BLaER1 treated with 17β-estradiol and CSF1 and Interleukin-3, amounts not matched to agents 10 nM and 100 nM (cell line): ENCODE measurements at regions not wholly inside any gene's neighbourhood (a gene's known extent, or its start where the extent isn't known, plus 50 kb on each side); places are given as distances from the start of the nearest gene placed in this dataset.

ENCODE experiments used
- H3K27ac ChIP-seq, 11 experiments: shearing (Covaris generic); formaldehyde crosslinking; 2 replicates each; pipeline ENCODE4 v1.8.1; 2022
- H3K27me3 ChIP-seq, 11 experiments: shearing (Covaris generic); formaldehyde crosslinking; 2 replicates each; pipeline ENCODE4 v1.8.1; 2022
- H3K36me3 ChIP-seq, 11 experiments: shearing (Covaris generic); formaldehyde crosslinking; 2 replicates each; pipeline ENCODE4 v1.8.1; 2022
- H3K4me1 ChIP-seq, 10 experiments: shearing (Covaris generic); formaldehyde crosslinking; 2 replicates each; pipeline ENCODE4 v1.8.1; 2022
- H3K4me2 ChIP-seq, 11 experiments: shearing (Covaris generic); formaldehyde crosslinking; 2 replicates each; pipeline ENCODE4 v1.8.1; 2022
- H3K4me3 ChIP-seq, 10 experiments: shearing (Covaris generic); formaldehyde crosslinking; 2 replicates each; pipeline ENCODE4 v1.8.1; 2022
- H3K9ac ChIP-seq, 11 experiments: shearing (Covaris generic); formaldehyde crosslinking; 2 replicates each; pipeline ENCODE4 v1.8.1; 2022
- H3K9me3 ChIP-seq, 11 experiments: shearing (Covaris generic); formaldehyde crosslinking; replicated peaks in 1 of 11; 2 replicates each; pipeline ENCODE4 v1.8.1; 2022
- H4K20me1 ChIP-seq, 11 experiments: shearing (Covaris generic); formaldehyde crosslinking; 2 replicates each; pipeline ENCODE4 v1.8.1; 2022
- Cebpa-rat ChIP-seq, 11 experiments: shearing (Covaris generic); IDR thresholded peaks; 2 replicates each; pipeline ENCODE4 v1.8.1; 2022

GRCh38 chr6:85191656-85192055 is 258.2 kb upstream of the NT5E start:
- Histone ChIP-seq H3K4me3 (no peak overlapping the region), H3K9me3 (no peaks in the 10 kb centered on the region), H3K4me2 (no peak overlapping the region), H3K27me3 (no peaks in the 10 kb centered on the region), H3K9ac (no peak overlapping the region), H4K20me1 (no peaks in the 10 kb centered on the region), H3K36me3 (no peaks in the 10 kb centered on the region), H3K27ac (no peak overlapping the region), H3K4me1 (no peaks in the 10 kb centered on the region)
- TF ChIP-seq Cebpa-rat (IDR thresholded peaks at IDR 0.05), result no peak

DNA sequence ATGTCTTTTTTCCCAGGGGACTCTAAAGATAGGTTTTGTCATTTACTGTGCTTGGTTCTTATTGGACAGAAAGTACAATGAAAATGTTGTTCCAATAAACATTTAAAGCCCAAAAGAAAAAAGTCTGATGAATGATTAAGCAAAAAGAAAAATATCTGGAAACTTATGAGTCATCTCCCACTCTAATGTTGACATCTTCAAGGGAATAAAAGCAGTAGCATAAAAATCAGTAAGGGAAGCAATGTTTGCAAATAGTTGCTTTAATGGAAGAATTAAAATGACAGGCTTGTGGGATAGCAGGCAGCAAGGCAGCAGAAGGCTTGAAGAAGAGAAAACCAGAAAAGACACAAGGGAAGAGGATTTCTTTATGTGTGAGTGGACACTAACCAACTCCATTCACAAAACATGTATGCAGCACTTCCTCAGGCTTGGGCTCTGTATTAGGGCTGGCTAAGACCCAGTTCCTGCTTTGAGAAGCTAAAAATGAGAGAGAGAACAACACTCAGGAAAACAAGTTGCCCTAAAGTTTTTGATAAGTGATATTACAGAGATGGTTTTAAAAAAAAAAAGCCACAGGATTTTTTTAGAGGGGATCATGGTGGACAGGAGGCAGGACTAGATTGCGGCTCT is 263.2 kb upstream of the NT5E start:
- TF ChIP-seq Cebpa-rat (IDR thresholded peaks at IDR 0.05), result no peak
- Histone ChIP-seq H3K36me3 (no peaks in the 10 kb centered on the region), H3K27ac (no peak overlapping the region), H3K4me3 (no peak overlapping the region), H4K20me1 (no peaks in the 10 kb centered on the region), H3K4me1 (no peaks in the 10 kb centered on the region), H3K9me3 (no peaks in the 10 kb centered on the region), H3K4me2 (no peak overlapping the region), H3K9ac (no peak overlapping the region), H3K27me3 (no peaks in the 10 kb centered on the region)

GRCh38 chr6:85185977-85186376 is 263.9 kb upstream of the NT5E start:
- Histone ChIP-seq H3K9ac (no peak overlapping the region), H3K27me3 (no peaks in the 10 kb centered on the region), H3K4me2 (no peak overlapping the region), H3K9me3 (no peaks in the 10 kb centered on the region), H3K4me3 (no peak overlapping the region), H4K20me1 (no peaks in the 10 kb centered on the region), H3K27ac (no peak overlapping the region), H3K36me3 (no peaks in the 10 kb centered on the region), H3K4me1 (no peaks in the 10 kb centered on the region)
- no peak for TF ChIP-seq Cebpa-rat (IDR thresholded peaks at IDR 0.05)

GRCh38 chr6:85183841-85184240 is 266.0 kb upstream of the NT5E start:
- Histone ChIP-seq H3K27ac (no peak overlapping the region), H3K9ac (no peak overlapping the region), H4K20me1 (no peaks in the 10 kb centered on the region), H3K4me3 (no peak overlapping the region), H3K36me3 (no peaks in the 10 kb centered on the region), H3K4me2 (no peak overlapping the region), H3K27me3 (no peaks in the 10 kb centered on the region), H3K9me3 (no peaks in the 10 kb centered on the region), H3K4me1 (no peaks in the 10 kb centered on the region)
- TF ChIP-seq Cebpa-rat (IDR thresholded peaks at IDR 0.05), result no peak

DNA sequence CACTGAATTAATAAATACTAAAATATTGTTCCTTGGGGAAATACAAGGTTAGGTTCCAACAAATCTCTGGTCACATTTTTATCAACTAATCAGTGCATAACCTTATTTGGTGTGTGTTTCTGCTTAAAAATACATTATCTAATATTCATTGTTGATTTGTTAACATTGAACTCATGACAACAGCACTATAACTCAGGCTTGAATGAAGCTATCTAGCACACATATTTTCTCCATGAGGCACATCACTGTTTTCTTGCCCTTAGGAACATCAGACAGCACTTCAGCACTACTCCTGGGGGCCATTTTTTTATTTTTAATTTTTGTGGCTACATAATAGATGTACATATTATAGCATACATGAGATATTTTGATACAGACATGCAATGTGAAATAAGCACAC is 277.2 kb upstream of the NT5E start:
- Histone ChIP-seq H4K20me1 (no peaks in the 10 kb centered on the region), H3K9me3 (no peaks in the 10 kb centered on the region), H3K36me3 (no peaks in the 10 kb centered on the region), H3K9ac (no peak overlapping the region), H3K4me1 (peaks cover 0 to 12% (median 0%) of the 10 kb centered on the region in 10 experiments; a peak in 6 of 20 replicates), H3K4me3 (no peak overlapping the region), H3K27me3 (no peaks in the 10 kb centered on the region), H3K4me2 (no peak overlapping the region), H3K27ac (no peak overlapping the region)
- TF ChIP-seq Cebpa-rat (IDR thresholded peaks at IDR 0.05), result no peak

DNA sequence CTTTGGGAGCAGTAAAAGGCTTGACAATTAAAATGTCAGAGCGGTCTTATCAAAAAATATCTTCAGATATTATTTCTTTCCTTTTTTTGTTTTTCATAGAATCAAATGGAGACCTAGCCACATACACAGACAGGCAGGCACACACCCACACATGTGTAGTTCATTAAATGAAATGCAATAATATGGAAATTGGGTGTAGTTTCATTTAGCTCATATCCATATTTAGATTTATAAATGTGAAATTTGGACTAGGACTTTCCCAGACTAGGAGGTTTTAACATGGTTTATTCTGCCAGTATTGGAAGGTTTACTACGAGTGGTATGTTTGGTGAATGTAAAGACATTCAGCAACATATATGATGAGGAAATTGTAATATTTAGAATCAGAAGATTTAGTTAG is 277.7 kb upstream of the NT5E start:
- no peak for TF ChIP-seq Cebpa-rat (IDR thresholded peaks at IDR 0.05)
- no peak overlapping the region for H3K9ac ChIP-seq

DNA sequence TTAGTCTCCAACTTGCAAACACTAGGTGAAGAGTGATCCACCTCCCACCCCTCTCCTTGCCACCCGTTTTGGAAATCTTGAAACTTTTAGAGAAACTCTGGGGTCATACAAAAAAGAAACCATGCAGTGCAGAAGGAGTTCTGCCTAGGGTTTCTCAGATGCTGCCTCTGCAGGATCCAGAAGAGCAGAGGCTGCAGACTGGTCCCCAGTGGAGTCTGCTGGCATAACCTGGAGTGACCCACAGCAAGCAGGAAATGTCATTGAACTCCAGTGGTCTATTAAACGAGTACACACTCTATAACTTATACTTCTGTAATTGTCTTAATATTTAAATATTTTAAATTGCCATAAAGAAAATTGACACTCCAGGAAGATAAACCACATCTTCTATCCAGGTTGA is 280.7 kb upstream of the NT5E start:
- H4K20me1 ChIP-seq, result no peaks in the 10 kb centered on the region
- H3K36me3 ChIP-seq, result no peaks in the 10 kb centered on the region
- no peak overlapping the region for H3K27ac ChIP-seq
- no peak for TF ChIP-seq Cebpa-rat (IDR thresholded peaks at IDR 0.05)
- H3K27me3 ChIP-seq, result no peaks in the 10 kb centered on the region
- H3K4me3 ChIP-seq, result no peak overlapping the region
- no peak overlapping the region for H3K9ac ChIP-seq
- no peaks in the 10 kb centered on the region for H3K9me3 ChIP-seq
- peaks cover 0 to 12% (median 0%) of the 10 kb centered on the region in 10 experiments; a peak in 6 of 20 replicates for H3K4me1 ChIP-seq
- peak overlapping the region in 2 of 11 experiments; percentile 48 to 53; a peak in 3 of 22 replicates for H3K4me2 ChIP-seq

More for the DNA sequence above, 277.7 kb upstream of the NT5E start:
- H3K36me3 ChIP-seq, result no peaks in the 10 kb centered on the region
- no peaks in the 10 kb centered on the region for H3K9me3 ChIP-seq
- no peak overlapping the region for H3K27ac ChIP-seq
- H3K4me3 ChIP-seq, result no peak overlapping the region
- H3K4me1 ChIP-seq, result peaks cover 0 to 12% (median 0%) of the 10 kb centered on the region in 10 experiments; a peak in 6 of 20 replicates
- no peaks in the 10 kb centered on the region for H3K27me3 ChIP-seq
- no peaks in the 10 kb centered on the region for H4K20me1 ChIP-seq
- H3K4me2 ChIP-seq, result no peak overlapping the region

GRCh38 chr6:85168146-85168545 is 281.7 kb upstream of the NT5E start:
- no peak overlapping the region for H3K27ac ChIP-seq
- no peak overlapping the region for H3K9ac ChIP-seq
- H3K36me3 ChIP-seq, result no peaks in the 10 kb centered on the region
- H3K4me1 ChIP-seq, result peaks cover 0 to 12% (median 0%) of the 10 kb centered on the region in 10 experiments; a peak in 6 of 20 replicates
- no peaks in the 10 kb centered on the region for H3K27me3 ChIP-seq
- no peak for TF ChIP-seq Cebpa-rat (IDR thresholded peaks at IDR 0.05)
- H4K20me1 ChIP-seq, result no peaks in the 10 kb centered on the region
- H3K4me2 ChIP-seq, result no peak overlapping the region
- H3K9me3 ChIP-seq, result no peaks in the 10 kb centered on the region
- H3K4me3 ChIP-seq, result no peak overlapping the region

DNA sequence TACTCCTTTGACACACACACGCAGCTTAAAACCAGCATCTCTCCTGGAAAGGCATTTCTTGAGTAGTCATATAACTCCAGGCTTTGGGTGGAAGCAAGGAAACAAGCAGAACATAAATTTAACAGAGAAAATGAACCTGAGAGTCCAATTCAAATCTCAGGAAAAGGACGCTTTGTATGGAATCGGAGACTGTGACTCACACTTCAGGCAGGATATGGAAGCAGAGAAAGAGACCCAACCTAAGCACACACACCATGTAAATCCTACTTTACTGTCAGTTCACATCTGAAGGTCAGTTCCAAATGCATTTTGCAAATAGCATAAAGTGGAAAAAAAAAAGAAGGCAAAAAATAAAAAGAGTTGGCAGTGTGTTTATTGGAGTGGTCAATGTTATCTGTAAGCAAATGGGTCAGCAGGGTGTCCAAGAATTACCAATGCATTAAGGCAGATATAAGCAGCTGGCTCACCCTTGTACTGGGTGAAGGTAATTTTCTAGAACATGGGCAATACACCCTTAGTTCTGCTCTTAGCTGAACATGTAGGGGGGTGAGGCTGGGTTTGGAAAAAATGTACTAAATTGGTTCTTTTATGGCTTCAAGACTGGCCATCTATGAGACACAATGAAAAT is 283.7 kb upstream of the NT5E start:
- no peak overlapping the region for H3K27ac ChIP-seq
- TF ChIP-seq Cebpa-rat (IDR thresholded peaks at IDR 0.05), result no peak
- no peak overlapping the region for H3K9ac ChIP-seq
- H3K4me1 ChIP-seq, result peaks cover 0 to 12% (median 0%) of the 10 kb centered on the region in 10 experiments; a peak in 6 of 20 replicates
- H3K4me3 ChIP-seq, result no peak overlapping the region
- H3K27me3 ChIP-seq, result no peaks in the 10 kb centered on the region
- H3K4me2 ChIP-seq, result no peak overlapping the region
- H3K36me3 ChIP-seq, result no peaks in the 10 kb centered on the region
- H4K20me1 ChIP-seq, result no peaks in the 10 kb centered on the region
- no peaks in the 10 kb centered on the region for H3K9me3 ChIP-seq
